CD4-positive, alpha-beta T cell treated with Interleukin-15 for 4 hours (primary cell): ENCODE measurements at regions not wholly inside any gene's neighbourhood (a gene's known extent, or its start where the extent isn't known, plus 50 kb on each side); places are given as distances from the start of the nearest gene placed in this dataset.

Experiments used
- DNase-seq: peaks from one replicate; pipeline ENCODE4 v3.0.0-alpha.2; 2020; ENCODE audit warnings: low spot score

- DNase-seq, result no peak
Measured at GRCh38 chr5:174159327-174160114, 114.0 kb downstream of the NSG2 start.

DNA sequence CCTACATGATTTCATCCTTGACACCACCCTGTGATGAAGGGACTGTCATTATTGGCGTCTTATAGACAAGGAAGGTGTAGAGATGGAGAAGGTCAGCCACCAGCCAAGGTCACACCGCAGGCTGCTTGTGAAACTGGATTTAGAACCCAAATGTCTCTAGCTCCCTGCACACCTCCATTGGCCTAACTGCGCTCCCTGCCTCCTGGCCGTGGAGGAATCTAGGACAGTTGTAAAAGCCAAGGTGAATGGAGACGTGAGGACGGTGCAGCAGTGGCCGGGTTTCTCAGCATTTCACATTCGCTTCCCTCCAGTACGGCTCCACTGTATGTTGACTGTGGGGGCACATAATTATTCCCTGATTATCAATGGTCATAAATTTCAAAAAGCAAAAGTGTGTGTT is 119.9 kb downstream of the NSG2 start:
- DNase-seq, result no peak

- no peak for DNase-seq
Measured at GRCh38 chr5:174166231-174167079, 120.9 kb downstream of the NSG2 start.

DNA sequence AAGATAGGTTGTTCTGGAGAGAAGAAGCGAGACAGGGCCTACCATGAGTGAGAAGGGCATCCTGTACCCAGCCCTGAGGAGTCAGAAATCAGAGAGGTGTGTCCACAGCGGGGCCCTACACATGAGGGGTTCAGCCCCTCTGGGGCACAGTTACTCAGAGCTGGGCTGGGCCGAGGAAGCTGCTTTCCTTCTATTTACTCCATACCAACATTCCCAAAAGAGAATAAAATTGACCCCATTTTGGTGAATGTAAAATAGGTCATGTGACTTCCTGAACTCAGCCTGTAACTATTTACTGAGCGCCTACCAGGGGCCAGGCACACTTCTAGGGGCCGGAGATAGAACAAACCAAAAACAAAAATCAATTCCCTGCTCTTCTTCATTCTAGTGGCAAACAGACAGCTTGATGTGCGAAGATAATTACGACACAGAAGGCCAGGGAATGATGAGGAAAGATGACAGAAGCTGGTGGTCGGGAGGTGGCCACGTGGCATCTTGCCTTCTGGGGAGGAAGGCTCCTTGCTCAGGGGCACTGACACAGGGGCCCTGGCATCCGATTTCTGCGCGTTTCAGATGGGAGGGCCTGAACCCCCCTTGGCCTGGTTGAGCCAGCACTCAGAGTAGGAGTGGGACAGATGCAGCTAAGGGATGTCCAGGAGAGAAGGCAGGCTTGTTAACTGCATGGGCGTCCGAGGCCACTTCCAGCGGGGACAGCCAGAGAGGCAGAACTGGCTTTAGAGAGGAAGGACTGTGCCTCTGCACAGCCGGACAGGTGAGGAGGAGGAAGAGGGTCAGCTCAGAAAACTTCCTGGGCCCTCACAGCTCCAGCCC is 121.8 kb downstream of the NSG2 start:
- no peak for DNase-seq

DNA sequence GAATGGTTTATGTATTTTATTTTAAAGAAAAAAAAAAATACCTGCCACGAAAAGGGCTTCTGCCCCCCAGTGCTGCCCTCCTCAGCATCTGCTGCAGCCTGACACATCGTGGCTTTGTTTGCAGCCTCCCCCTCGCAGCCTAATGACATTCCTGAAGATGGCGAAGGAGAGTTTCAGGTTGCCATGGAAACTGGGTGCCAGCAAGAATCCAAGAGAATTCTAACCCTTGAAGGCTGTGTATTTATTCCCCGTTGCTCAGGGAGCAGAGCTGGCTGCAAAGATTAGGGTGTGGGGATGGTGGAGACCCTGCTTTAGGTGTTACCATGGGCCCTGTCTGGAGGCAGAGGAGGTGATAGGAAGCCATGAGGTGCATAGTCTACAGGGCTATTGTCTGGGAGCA is 126.6 kb downstream of the NSG2 start:
- no peak for DNase-seq

- DNase-seq, result no peak
Measured at GRCh38 chr5:174172566-174172965, 127.1 kb downstream of the NSG2 start.

DNA sequence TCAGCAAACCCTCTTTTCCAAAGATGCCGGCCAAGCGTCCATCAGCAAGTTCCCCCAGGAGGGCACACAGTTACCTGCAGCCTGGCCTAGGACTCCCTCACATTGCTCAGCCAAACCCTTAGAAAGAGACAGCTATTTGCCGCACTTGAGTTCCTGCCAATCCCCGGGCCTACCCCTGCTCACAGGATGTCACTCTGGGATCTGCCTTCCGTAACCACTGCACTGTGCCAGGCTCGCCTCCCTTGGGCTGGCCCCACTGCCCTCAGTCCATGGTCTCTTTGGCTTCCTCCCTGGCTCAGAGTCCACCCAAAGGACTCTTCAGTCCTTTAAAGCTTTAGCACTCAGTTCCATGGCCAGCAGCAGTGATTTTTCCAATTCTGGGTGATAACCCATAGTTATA is 128.3 kb downstream of the NSG2 start:
- DNase-seq, result no peak

GRCh38 chr5:174175716-174176268 is 130.3 kb downstream of the NSG2 start:
- no peak for DNase-seq

GRCh38 chr5:174176511-174176910 is 131.0 kb downstream of the NSG2 start:
- DNase-seq, result no peak

- DNase-seq, result no peak
Measured at GRCh38 chr5:174177531-174177930, 132.0 kb downstream of the NSG2 start.

GRCh38 chr5:174177976-174178605 is 132.6 kb downstream of the NSG2 start:
- no peak for DNase-seq

GRCh38 chr5:174180639-174181038 is 135.1 kb downstream of the NSG2 start:
- no peak for DNase-seq

GRCh38 chr5:174182111-174182510 is 136.6 kb downstream of the NSG2 start:
- DNase-seq, result no peak

GRCh38 chr5:174183701-174184100 is 138.2 kb downstream of the NSG2 start:
- no peak for DNase-seq

DNA sequence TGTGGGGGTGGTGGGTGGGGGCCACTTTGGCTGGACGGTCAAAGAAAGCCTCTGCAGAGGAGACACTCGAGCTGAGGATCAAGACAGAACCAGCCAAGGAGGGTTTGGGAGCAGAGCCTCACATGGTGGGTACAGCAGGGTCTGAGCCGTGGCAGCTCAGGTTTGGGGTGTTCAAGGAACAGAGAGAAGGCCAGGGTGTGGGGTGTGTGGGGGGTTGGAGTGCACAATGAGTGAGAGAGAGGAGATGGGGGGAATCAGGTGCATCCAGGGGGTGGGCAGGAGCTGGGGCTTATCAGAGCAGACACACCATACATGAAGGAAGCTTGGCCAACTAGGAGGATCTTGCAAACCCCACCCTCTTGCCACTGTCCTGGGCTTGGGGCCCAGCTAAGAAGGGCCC is 140.0 kb downstream of the NSG2 start:
- no peak for DNase-seq

- DNase-seq, result no peak
Measured at GRCh38 chr5:174186096-174186695, 140.7 kb downstream of the NSG2 start.

GRCh38 chr5:174187001-174187400 is 141.5 kb downstream of the NSG2 start:
- no peak for DNase-seq

DNA sequence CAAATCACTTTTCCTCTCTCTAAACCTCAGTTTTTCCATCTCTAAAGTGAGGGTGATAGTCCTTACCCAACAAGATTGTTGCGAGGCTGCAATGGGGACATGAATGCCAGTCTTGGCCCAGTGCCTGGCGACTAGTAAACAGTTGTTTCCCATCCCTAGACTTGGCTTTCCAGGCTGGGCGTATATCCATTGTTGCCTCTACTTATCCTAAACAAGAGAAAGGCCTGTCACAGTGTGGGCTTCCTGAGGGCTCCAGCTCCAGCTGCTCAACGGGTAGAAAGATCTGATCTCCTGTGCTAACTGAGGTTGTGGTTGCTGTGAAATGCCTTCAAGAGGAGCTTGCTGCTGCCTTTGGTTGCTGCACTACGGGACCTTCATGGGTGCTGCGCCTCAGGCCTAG is 142.0 kb downstream of the NSG2 start:
- DNase-seq, result no peak

DNA sequence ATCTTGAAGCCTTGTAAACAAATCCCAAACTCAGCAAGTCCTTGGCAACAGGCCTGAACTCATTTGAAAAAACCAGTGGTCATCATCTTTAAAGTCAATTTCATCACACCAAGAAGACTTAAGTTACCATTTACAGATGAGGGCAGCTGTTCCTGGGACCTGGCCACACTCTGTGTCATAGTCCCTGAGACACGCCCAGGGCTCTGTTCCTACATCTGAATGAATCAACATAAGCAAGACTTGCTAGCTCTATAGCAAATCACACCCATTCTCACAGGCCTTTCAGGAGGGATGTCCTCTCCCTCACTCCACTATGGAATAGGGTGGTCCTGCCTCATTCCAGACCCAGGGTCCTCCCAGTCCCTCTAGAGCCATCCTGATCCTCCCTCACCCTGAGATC is 142.8 kb downstream of the NSG2 start:
- no peak for DNase-seq

GRCh38 chr5:174189654-174190541 is 144.4 kb downstream of the NSG2 start:
- DNase-seq, result no peak
